Coronary artery (tissue), 2 donors: ENCODE measurements at regions not wholly inside any gene's neighbourhood (a gene's known extent, or its start where the extent isn't known, plus 50 kb on each side); places are given as distances from the start of the nearest gene placed in this dataset.

ENCODE experiments used
- DNase-seq: peaks from one replicate; pipeline ENCODE4 v3.0.0-alpha.2; 2017; ENCODE audit warnings: low spot score
- H3K27ac ChIP-seq, 2 donors: fragments of 200-600 bp; sonication (generic); one replicate each; pipeline ENCODE4 v1.5.1; 2016 to 2019
- H3K4me3 ChIP-seq: fragments of 200-600 bp; sonication (generic); 2 replicates; pipeline ENCODE4 v1.5.1; 2016; ENCODE audit warnings: mild to moderate bottlenecking, moderate library complexity
- CTCF ChIP-seq: fragments of 200-600 bp; sonication (generic); IDR thresholded peaks from one replicate; pipeline ENCODE4 v1.5.1; 2019; ENCODE audit warnings: antibody characterized with exemption

- TF ChIP-seq CTCF: no peak
- Histone ChIP-seq H3K4me3 (no peak overlapping the region), H3K27ac (no peak overlapping the region)
- no peak for DNase-seq
Observed at GRCh38 chr16:74019612-74020011, 277.0 kb upstream of the PSMD7 start.

- no peak for TF ChIP-seq CTCF
- Histone ChIP-seq H3K4me3 (no peak overlapping the region), H3K27ac (no peak overlapping the region)
- no peak for DNase-seq
Observed at GRCh38 chr16:74015953-74016352, 280.7 kb upstream of the PSMD7 start.

GRCh38 chr16:73998707-73999106, 297.9 kb upstream of the PSMD7 start:
- Histone ChIP-seq H3K4me3 (no peak overlapping the region), H3K27ac (no peak overlapping the region)
- no peak for DNase-seq
- TF ChIP-seq CTCF: no peak

- DNase-seq: no peak
- TF ChIP-seq CTCF: no peak
- Histone ChIP-seq H3K4me3 (no peak overlapping the region), H3K27ac (no peak overlapping the region)
Observed at GRCh38 chr16:73997971-73998370, 298.6 kb upstream of the PSMD7 start.

GRCh38 chr16:73997340-73997711, 299.3 kb upstream of the PSMD7 start:
- DNase-seq: no peak
- TF ChIP-seq CTCF: no peak
- Histone ChIP-seq H3K27ac (no peak overlapping the region), H3K4me3 (no peak overlapping the region)

- no peak for TF ChIP-seq CTCF
- DNase-seq: no peak
- Histone ChIP-seq H3K27ac (no peak overlapping the region), H3K4me3 (no peak overlapping the region)
Observed at GRCh38 chr16:73996624-73997339, 299.8 kb upstream of the PSMD7 start.

- TF ChIP-seq CTCF: no peak
- no peak for DNase-seq
- no peak overlapping the region for H3K4me3 ChIP-seq
- H3K27ac ChIP-seq: no peak overlapping the region
Observed at GRCh38 chr16:73993878-73994277, 302.7 kb upstream of the PSMD7 start.
